ENCODE measurements at regions not wholly inside any gene's neighbourhood (a gene's known extent, or its start where the extent isn't known, plus 50 kb on each side); places are given as distances from the start of the nearest gene placed in this dataset.
"Not testable (repeated sequence)": the region's sequence is repeated elsewhere in the genome, so short reads cannot be mapped to it uniquely, and the experiment has no call there.

DNA sequence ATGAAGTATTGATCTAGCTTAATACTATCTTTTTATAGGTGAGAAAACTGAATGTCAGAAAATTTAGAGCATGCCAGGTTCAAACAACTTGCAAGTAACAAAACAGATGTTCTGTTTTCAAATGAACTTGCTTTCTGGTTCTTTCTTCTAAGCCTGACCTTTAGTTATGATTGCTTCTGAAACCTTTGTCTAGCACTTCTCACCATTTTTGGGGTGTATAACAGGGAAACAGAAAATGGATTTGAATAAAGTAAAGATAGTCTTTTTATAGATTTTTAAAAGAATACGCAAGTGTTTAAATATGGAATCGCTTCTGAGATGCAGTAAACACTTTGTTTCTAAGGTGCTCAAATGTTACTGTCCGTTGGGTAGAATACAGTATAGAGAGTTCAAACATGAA, 687.2 kb upstream of the CPEB2 start:
- DNase-seq (ENCODE audit: low spot score): no peak

DNA sequence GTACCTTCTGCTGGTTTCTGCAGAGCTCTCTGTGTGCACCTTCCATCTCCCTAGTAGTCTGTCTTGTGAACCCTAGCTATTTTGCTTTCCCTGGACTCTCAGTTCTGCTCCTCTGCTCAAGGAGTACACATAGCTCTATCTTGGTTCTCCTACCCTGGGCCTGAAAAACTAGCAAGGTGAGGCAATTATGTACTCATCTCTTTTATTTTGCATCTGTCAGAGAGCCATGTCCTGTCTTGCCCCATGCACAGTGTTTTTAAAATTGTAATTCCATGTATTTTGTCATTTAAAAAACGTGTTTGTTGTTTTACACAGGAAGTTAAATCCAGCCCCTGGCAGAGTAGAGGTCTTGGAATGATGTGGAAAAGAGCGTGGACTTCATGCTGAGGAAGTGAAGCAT, 684.9 kb upstream of the CPEB2 start:
- DNase-seq (ENCODE audit: low spot score): no peak

DNA sequence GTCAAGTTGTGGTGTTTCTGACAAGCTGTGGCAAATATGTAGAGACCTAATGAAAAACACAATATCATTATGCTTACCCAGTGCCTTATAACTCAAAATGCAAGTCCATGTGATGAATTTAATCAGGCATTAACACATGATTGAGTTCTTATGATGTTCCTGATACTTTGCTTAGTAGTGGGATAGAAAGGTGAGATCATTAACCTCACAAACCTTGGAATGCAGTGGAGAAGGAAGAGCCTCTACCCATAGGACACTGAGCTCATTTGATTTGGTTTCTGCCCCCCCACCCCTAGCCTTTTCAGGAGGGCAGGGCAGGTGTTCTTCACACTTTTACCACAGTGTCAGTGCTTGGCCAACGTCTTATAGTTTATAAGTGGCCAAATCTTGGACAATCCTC, 683.6 kb upstream of the CPEB2 start:
- peak; percentile 67 for DNase-seq (ENCODE audit: low spot score)

- peak; percentile 3 for DNase-seq (ENCODE audit: low spot score)
Measured at GRCh38 chr4:14321723-14322122, 680.6 kb upstream of the CPEB2 start.

DNA sequence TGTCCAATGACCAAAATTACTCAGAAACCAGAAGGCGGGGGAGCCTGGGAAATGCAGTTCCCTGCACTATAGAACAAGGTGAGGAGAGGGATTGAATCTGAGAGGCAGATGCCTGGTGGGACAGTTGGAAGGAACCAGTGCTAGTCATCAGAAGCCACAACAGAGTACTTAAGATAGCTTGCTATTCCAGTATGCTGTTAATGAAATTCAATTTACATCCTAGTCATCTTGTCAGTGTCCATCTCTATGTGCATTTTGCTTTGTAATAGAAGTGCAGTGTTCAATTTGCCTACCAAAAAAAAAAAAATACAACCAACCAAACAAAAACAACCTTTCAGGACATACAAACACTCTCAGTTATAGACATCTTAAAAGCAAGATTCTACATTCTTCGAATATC, 679.1 kb upstream of the CPEB2 start:
- no peak for DNase-seq (ENCODE audit: low spot score)

DNA sequence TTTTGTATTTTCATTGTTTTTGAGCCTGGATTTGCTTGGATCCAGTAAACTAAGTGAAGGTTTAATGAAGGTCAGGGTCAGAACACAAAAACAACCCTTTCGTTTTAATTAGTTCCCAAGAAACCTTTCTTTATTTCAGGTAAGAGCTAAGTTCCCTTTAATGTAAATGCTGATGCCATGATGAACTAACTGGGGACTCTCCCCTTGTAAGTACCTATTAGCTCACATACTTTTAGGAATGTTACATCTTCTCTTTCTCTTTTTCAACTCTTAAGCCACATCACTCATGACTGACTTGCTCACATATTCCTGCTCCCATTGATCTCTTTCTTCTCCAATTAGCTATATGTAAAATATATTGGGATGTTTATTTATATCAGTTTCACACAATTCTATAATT, 673.1 kb upstream of the CPEB2 start:
- no peak for DNase-seq (ENCODE audit: low spot score)

DNA sequence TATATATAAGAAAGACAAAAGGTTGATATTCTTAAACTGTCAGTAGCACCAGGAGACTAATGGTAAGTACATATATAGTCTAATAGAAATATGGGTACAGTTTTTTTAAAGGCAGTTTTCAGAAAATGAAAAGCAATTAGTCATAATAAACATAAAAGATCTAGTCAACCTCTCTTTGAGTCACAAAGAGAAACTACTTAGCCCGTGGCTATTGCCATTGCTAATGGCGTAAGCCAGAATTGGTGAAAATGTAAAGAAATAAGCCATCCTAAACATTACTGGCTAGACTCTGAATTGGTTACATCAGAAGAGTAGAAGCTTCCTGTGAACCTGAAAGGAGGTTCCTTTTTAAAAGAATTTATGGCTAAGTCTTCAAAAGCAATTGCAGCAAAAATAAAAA, 668.7 kb upstream of the CPEB2 start:
- DNase-seq (ENCODE audit: low spot score): no peak

DNA sequence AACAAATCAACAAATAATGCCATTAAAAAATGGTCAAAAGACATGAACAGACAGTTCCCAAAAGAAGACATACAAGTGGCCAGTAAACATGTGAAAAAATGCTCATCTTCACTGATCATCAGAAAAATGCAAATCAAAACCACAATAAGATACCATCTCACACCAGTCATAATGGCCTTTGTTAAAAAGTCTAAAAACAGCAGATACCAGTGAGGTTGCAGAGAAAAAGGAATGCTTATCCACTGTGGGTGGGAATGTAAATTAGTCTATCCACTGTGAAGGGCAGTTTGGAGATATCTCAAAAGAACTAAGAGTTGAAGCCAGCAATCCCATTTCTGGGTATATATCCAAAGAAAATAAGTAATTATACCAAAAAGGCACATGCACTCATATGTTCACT, 668.1 kb upstream of the CPEB2 start:
- DNase-seq (ENCODE audit: low spot score): no peak

- no peak for DNase-seq (ENCODE audit: low spot score)
Measured at GRCh38 chr4:14335872-14336271, 666.4 kb upstream of the CPEB2 start.

DNA sequence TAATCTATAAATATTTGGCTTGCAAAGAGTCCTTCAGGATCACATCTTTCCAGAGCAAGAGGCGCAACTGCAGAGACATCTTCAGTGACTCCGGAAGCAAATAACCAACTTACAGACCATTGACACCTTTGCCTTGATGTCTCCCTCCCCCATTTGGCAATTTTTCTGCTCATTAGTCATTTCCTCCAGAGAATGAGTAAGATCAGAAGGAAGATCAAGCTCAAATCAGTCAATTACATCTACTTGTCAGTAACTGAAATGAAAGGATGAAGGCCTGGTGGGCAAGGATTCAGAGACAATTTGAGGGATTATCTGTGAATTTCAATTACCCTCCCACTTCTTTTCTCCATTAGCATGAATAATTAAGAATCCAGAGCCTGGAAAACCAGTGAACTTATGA, 665.6 kb upstream of the CPEB2 start:
- DNase-seq (ENCODE audit: low spot score): peak; percentile 60

GRCh38 chr4:14337892-14338584, 664.2 kb upstream of the CPEB2 start:
- no peak for DNase-seq (ENCODE audit: low spot score)

DNA sequence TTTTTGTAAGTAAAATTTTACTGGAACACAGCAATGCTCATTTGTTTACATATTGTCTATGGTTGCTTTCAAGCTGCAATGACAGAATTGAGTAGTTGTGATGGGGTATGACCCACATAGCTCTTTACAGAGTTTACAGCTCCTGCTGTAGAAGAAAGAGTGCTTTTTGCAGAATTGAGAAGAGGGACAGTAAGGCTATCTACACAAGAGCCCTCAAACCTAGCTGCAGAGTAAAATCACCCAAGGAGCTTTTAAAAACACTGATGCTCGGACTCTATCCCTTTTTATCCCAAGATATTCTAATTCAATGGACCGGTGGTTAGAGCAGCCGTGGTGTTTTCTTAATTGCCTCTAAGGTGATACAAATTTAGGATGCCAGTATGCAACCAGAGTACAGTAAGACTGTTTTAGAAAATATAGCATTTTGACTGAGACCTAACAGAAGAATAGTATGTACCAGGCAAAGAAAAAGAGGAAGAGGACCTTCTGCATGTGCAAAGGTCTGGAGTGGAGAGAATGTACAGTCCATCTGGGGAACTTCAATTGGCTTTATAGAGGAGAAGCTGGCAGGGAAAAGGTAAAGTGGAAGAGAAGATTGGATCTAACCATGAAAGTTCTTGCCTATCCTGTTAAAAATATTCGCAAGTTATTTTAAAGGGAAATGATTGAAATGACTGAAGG, 663.6 kb upstream of the CPEB2 start:
- DNase-seq (ENCODE audit: low spot score): no peak

GRCh38 chr4:14339715-14340114, 662.6 kb upstream of the CPEB2 start:
- DNase-seq (ENCODE audit: low spot score): no peak

DNA sequence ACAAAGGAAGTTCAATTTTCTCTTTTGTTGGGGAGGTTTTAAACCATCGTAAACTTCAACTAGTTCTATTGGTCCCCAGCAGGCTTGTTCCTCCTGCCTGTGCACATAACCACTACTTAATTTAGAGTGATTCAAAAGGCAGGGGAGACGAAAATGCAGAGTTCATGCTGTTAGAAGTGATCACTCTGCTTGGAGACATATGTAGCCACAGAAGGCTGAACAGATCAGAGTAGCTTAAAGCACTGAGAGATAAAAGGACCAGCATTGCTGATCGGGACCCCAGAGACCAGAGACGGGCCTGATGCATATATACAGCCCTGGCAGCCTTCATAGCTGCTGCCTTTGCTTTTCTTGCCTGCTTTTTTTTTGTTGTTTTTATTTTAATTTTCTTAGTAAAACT, 662.0 kb upstream of the CPEB2 start:
- no peak for DNase-seq (ENCODE audit: low spot score)

- no peak for DNase-seq (ENCODE audit: low spot score)
Measured at GRCh38 chr4:14343961-14344360, 658.3 kb upstream of the CPEB2 start.

DNA sequence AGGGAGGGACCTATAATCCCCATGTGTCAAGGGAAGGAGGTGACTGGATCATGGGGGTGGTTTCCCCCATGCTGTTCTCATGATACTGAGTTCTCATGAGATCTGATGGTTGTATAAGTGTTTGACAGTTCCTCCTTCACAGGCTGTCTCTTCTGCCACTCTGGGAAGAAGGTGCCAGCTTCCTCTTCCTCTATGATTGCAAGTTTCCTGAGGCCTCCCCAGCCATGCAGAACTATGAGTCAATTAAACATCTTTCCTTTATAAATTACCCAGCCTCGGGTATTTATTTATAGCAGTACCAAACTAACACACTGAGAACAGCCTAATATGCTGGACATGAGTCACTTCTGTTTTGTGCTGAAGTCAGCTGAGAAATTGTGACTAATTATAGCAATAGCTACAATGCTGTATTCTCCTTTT, 656.9 kb upstream of the CPEB2 start:
- peak; percentile 89 for DNase-seq (ENCODE audit: low spot score)

DNA sequence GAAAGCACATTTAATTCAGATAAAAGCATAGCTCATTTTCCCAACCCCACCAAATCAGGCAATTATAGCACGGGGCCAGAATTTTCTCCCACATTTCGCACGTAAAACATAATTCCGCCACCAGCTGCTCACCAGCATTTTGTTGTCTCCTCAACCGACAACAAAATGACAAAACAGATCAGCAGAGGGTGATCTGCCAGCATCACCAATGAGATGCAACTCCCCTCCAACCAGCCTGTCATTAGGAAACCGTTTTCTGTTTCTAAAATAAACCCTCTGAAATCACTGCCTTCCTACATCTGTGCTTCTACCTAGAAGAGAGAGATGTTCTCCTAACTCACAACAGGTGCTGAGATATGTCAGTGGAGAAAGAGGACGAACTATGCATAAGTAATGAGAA, 654.8 kb upstream of the CPEB2 start:
- no peak for DNase-seq (ENCODE audit: low spot score)

DNA sequence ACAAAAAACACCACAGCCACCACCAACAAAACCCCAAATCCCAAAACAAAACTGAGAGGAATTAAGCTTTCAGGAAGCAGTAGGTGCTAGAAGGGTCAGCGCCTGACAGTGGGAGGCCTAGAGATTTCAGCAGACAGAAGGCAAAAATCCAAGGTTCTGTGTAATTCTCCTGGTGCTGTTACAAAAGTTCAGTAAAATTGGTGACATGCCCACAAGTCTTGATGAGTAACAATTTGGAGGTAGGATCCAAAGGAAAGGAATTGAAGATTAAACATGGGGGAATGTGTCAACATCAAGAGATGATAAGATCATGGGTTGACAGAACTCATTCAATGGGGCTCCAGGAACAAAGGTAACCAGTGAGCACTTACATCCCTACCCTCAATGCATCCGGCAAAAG, 653.8 kb upstream of the CPEB2 start:
- no peak for DNase-seq (ENCODE audit: low spot score)

GRCh38 chr4:14358544-14359160, 643.6 kb upstream of the CPEB2 start:
- DNase-seq (ENCODE audit: low spot score): not testable (repeated sequence)

DNA sequence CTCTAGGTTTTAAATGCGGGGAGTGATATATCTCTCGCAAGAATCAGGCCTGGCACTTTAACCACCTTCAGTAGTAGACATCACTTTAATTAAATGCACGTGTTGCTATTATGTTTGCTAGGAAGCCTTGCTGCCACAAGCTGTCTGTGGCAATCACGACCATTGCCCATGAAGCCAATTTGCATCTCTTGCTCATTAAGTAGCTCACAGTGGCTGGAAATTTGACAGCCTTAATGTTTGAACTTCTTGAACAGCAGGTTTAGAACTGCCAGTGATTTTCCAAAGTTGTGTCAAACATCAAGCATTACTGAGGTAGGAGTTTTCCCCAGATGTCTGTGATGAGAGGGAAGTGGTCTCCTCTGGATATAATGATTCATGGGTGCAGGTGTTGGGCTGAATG, 642.3 kb upstream of the CPEB2 start:
- DNase-seq (ENCODE audit: low spot score): no peak

DNA sequence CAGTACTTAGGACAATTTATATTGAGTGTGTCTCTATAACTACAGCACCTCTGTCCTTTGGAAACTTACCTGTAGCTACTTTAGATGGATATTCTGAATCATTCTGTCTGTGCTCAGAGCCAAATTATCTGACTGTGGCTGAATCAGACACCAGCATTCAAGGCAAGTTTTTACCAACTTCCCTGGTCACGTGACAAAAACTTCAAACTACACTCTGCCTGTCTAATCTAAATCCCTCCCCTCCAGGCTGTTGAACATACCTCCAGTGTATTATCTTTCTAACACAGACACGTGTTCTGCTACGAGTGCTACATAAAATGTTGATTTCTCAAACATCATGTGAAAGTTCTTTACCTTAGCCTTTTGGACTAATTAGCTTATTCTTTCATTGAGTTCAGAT, 641.2 kb upstream of the CPEB2 start:
- no peak for DNase-seq (ENCODE audit: low spot score)

GRCh38 chr4:14362385-14362784, 639.9 kb upstream of the CPEB2 start:
- no peak for DNase-seq (ENCODE audit: low spot score)

GRCh38 chr4:14364953-14365536, 637.2 kb upstream of the CPEB2 start:
- no peak for DNase-seq (ENCODE audit: low spot score)
